GM10248 (cell line): ENCODE measurements at regions not wholly inside any gene's neighbourhood (a gene's known extent, or its start where the extent isn't known, plus 50 kb on each side); places are given as distances from the start of the nearest gene placed in this dataset.

ENCODE experiments used
- CTCF ChIA-PET: fragments of 300-600 bp; sonication (Branson Sonifier 250); formaldehyde crosslinking; extraction: SDS; loops from one replicate; lab custom pipeline; 2021; ENCODE audit warnings: antibody characterized with exemption; lab: Yijun Ruan, JAX
- POLR2A ChIA-PET: fragments of 350-650 bp; sonication (Branson Sonifier 250); formaldehyde crosslinking; extraction: SDS; loops from one replicate; lab custom pipeline; 2020; ENCODE audit warnings: antibody characterized with exemption; lab: Yijun Ruan, JAX
- DNase-seq: peaks from one replicate; pipeline ENCODE4 v3.0.0; 2012; ENCODE audit errors: extremely low spot score
- TF ChIP-seq, protein P1 (sequence below): IDR thresholded peaks from 2 replicates; pipeline ENCODE4 v1.5.1; 2012; ENCODE audit warnings: mild to moderate bottlenecking, low read depth; ENCODE audit errors: extremely low read depth, missing control alignments, control extremely low read depth

DNA sequence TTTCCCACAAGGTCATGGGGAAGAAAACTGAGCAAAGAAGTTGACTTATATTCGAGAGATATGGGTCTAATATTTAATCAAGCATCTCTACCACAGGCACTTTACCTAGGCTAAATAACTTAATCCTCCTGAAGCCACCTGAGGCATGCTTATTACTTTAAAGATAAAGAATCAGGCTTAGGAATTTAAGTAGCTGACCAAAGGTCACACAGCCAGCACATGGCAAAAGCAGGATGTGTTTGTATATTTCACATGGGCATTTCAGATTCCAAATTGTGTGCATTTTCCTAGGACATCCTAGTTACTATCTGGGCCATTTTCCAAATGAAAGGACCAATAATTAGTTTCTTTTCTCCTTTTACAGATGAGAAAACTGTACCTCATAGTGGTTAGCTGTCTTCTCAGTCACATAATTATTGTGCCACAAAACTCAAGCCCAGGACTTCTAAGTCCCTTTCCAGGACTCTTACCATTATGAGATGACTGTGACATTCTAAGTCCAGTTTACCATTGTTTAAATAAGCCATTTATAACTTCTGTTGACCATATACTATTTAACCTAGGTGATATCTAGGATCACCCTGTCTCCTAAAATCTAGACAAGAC lies 112.1 kb upstream of the ZC3H12C start:
- CTCF ChIA-PET, result interaction anchor here (1.3 to 1.9 kb wide), 2 partner anchors 9 to 10 kb away, joined by 4 to 10 read pairs; no protein-coding TSS in a partner anchor
- TF ChIP-seq, protein P1, sequence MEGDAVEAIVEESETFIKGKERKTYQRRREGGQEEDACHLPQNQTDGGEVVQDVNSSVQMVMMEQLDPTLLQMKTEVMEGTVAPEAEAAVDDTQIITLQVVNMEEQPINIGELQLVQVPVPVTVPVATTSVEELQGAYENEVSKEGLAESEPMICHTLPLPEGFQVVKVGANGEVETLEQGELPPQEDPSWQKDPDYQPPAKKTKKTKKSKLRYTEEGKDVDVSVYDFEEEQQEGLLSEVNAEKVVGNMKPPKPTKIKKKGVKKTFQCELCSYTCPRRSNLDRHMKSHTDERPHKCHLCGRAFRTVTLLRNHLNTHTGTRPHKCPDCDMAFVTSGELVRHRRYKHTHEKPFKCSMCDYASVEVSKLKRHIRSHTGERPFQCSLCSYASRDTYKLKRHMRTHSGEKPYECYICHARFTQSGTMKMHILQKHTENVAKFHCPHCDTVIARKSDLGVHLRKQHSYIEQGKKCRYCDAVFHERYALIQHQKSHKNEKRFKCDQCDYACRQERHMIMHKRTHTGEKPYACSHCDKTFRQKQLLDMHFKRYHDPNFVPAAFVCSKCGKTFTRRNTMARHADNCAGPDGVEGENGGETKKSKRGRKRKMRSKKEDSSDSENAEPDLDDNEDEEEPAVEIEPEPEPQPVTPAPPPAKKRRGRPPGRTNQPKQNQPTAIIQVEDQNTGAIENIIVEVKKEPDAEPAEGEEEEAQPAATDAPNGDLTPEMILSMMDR, result no peak
- no peak for DNase-seq
- POLR2A ChIA-PET, result no interaction called here

DNA sequence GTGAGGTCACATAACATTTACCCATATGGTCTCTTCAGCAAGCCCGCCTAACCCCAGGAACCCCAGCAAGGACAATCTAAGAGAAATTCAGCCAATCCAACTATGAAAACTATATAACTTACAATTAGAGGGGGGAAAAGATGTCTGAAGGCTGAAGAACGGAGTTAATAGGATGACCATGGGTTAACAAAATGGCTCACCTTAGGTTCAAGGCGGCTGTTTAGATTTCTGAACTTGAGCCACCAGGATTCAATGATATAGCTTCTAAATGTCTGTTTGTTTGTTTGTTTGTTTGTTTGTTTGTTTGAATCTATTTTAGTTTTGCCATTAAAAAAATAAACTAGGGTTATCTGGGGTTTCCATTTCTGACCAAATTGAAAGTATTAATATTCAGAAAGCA lies 109.8 kb upstream of the ZC3H12C start:
- POLR2A ChIA-PET, result no interaction called here
- CTCF ChIA-PET, result interaction anchor here (0.7 to 2.5 kb wide), 2 partner anchors 44 to 109 kb away, joined by 3 to 5 read pairs; partner anchors contain the start of gene ZC3H12C
- DNase-seq, result no peak
- TF ChIP-seq, protein P1, result no peak

DNA sequence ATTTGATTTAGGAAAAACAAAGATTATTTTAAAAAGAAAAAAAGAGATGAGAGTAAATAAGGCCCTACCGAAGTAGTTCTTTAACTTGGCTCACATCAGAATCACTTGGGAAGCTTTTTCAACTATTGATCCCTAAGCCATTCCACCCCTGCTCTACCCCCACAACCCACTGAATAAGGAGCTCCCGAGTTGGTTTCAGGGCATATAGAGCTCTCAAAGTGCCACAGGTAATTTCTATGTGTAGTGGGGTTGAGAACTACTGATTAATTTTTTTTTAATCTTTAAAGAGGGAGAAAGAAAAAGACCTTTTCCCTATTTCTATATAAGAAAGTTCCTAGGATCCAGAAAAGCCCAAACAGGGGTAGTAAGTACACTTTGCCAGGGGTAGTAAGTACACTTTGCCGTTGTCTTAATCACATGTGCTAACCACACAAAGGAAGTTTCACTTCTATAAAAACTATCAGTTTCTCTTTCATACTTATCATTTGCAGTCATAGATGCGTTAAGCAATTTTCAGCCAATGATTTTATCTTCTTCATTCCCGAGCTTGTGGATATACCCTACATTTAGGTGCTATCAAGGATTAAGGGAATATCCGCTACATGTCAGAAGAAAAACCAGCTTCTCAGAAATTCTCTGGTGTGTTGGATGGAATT lies 108.4 kb upstream of the ZC3H12C start:
- ChIA-PET CTCF (interaction anchor here (0.7 to 2.8 kb wide), 4 partner anchors 10 to 45 kb away, joined by 3 to 7 read pairs (median 4); no protein-coding TSS in a partner anchor), POLR2A (no interaction called here)
- TF ChIP-seq, protein P1, result no peak
- DNase-seq, result peak; percentile 35

DNA sequence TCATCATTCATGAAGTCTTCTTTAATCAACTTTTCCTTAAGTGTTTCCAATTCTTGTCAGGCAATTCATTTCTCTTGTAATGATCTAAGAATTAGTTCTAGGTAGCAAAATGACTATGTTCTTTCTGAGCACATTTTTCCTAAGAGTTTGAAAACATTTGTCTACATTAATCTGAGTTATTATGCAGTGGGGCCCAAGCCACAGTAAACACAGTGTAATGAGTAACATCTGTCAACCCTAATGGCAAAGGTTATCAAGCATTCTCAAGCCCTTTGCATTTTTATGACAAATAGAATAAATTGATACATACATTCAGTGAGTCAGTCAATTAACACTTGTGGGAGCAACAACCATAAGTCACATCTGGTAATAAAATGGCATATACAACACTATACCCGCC lies 106.7 kb upstream of the ZC3H12C start:
- CTCF ChIA-PET, result interaction anchor here (2.8 kb wide), 1 partner anchor 13 kb away, joined by 7 read pairs; no protein-coding TSS in a partner anchor
- TF ChIP-seq, protein P1, result no peak
- POLR2A ChIA-PET, result no interaction called here
- no peak for DNase-seq

DNA sequence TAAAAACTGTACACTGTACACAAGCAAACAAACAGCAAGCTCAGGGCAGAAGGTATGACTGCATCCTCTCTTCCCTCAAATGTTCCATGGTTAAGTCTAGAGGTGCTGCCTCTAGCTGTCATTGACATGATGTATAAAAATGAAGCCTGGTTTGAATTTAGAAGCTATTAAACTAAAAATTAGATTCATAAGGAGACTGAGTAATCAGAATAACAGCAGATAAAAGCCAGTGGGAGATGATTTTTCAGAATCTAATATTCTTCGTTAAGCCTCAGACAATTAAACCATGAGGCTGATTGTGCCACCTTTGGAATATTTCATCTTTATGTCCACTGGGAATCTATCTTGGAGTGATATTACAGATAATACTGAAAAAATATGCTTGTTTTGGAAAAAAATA lies 101.4 kb upstream of the ZC3H12C start:
- ChIA-PET CTCF (interaction anchor here (0.7 to 3.6 kb wide), 9 partner anchors 9 to 101 kb away, joined by 3 to 16 read pairs (median 3); partner anchors contain the start of gene ZC3H12C), POLR2A (no interaction called here)
- DNase-seq, result no peak
- TF ChIP-seq, protein P1, result no peak

DNA sequence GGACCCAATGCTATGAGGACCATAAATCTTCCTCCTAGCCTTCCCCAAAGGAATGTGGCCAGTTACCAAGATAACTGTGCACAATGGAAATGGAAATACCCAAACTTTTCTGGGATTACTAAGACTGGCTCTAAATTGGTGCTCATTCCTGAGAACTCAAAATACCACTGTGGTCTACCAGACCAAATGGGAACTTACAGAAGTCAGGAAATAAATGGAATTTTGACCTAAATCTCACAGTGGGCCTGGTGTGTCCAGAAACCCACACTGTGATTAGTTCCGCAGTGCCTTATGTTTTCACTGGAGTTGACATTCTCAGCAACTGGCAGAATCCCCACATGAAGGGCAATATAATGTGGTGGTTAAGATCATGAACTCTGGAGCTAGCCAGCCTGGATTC lies 99.4 kb upstream of the ZC3H12C start:
- TF ChIP-seq, protein P1, result no peak
- no peak for DNase-seq
- CTCF ChIA-PET, result interaction anchor here (1.2 kb wide), 1 partner anchor 22 kb away, joined by 3 read pairs; no protein-coding TSS in a partner anchor
- POLR2A ChIA-PET, result no interaction called here
